MG63 (cell line): ENCODE measurements at regions not wholly inside any gene's neighbourhood (a gene's known extent, or its start where the extent isn't known, plus 50 kb on each side); places are given as distances from the start of the nearest gene placed in this dataset.

ENCODE experiments used
- DNase-seq: peaks from one replicate; pipeline ENCODE4 v3.0.0-alpha.2; 2020
- H3K27me3 ChIP-seq: fragments of 250-450 bp; sonication (Bioruptor Pico); 2 replicates; pipeline ENCODE4 v1.5.1; 2020; ENCODE audit warnings: mild to moderate bottlenecking, moderate library complexity
- H3K36me3 ChIP-seq: fragments of 250-450 bp; sonication (Bioruptor Pico); 2 replicates; pipeline ENCODE4 v1.5.1; 2020; ENCODE audit warnings: mild to moderate bottlenecking, moderate library complexity
- H3K4me3 ChIP-seq: fragments of 250-450 bp; sonication (Bioruptor Pico); 2 replicates; pipeline ENCODE4 v1.5.1; 2020; ENCODE audit warnings: mild to moderate bottlenecking, moderate library complexity
- H3K9me3 ChIP-seq: fragments of 250-450 bp; sonication (Bioruptor Pico); 2 replicates; pipeline ENCODE4 v1.5.1; 2020; ENCODE audit warnings: mild to moderate bottlenecking, moderate library complexity

- H3K27me3 ChIP-seq = no peaks in the 10 kb centered on the region
- no peaks in the 10 kb centered on the region for H3K9me3 ChIP-seq
- no peak for DNase-seq
- H3K36me3 ChIP-seq = no peaks in the 10 kb centered on the region
- no peak overlapping the region for H3K4me3 ChIP-seq
Measured at GRCh38 chr14:76551906-76552305, 176.0 kb downstream of the ESRRB start.

GRCh38 chr14:76564471-76565422 is 188.8 kb downstream of the ESRRB start:
- DNase-seq = no peak
- Histone ChIP-seq H3K9me3 (no peaks in the 10 kb centered on the region), H3K4me3 (no peak overlapping the region), H3K36me3 (no peaks in the 10 kb centered on the region), H3K27me3 (no peaks in the 10 kb centered on the region)

GRCh38 chr14:76566439-76566838 is 190.5 kb downstream of the ESRRB start:
- Histone ChIP-seq H3K36me3 (no peaks in the 10 kb centered on the region), H3K27me3 (no peaks in the 10 kb centered on the region), H3K9me3 (no peaks in the 10 kb centered on the region), H3K4me3 (no peak overlapping the region)
- no peak for DNase-seq

- no peak for DNase-seq
- Histone ChIP-seq H3K27me3 (no peaks in the 10 kb centered on the region), H3K9me3 (no peaks in the 10 kb centered on the region), H3K36me3 (no peaks in the 10 kb centered on the region), H3K4me3 (no peak overlapping the region)
Measured at GRCh38 chr14:76574416-76575095, 186.7 kb upstream of the VASH1 start.

GRCh38 chr14:76575108-76575507 is 186.2 kb upstream of the VASH1 start:
- Histone ChIP-seq H3K27me3 (no peaks in the 10 kb centered on the region), H3K4me3 (no peak overlapping the region), H3K9me3 (no peaks in the 10 kb centered on the region), H3K36me3 (no peaks in the 10 kb centered on the region)
- no peak for DNase-seq

- Histone ChIP-seq H3K9me3 (no peaks in the 10 kb centered on the region), H3K27me3 (no peaks in the 10 kb centered on the region), H3K36me3 (no peaks in the 10 kb centered on the region), H3K4me3 (no peak overlapping the region)
- DNase-seq = no peak
Measured at GRCh38 chr14:76576047-76576741, 185.1 kb upstream of the VASH1 start.

- Histone ChIP-seq H3K4me3 (no peak overlapping the region), H3K36me3 (no peaks in the 10 kb centered on the region), H3K9me3 (no peaks in the 10 kb centered on the region), H3K27me3 (no peaks in the 10 kb centered on the region)
- DNase-seq = no peak
Measured at GRCh38 chr14:76577090-76577489, 184.2 kb upstream of the VASH1 start.

- Histone ChIP-seq H3K9me3 (no peaks in the 10 kb centered on the region), H3K27me3 (no peaks in the 10 kb centered on the region), H3K4me3 (no peak overlapping the region), H3K36me3 (no peaks in the 10 kb centered on the region)
- no peak for DNase-seq
Measured at GRCh38 chr14:76577837-76578236, 183.4 kb upstream of the VASH1 start.

GRCh38 chr14:76580399-76580798 is 180.9 kb upstream of the VASH1 start:
- H3K36me3 ChIP-seq = no peaks in the 10 kb centered on the region
- no peaks in the 10 kb centered on the region for H3K9me3 ChIP-seq
- H3K27me3 ChIP-seq = no peaks in the 10 kb centered on the region
- no peak for DNase-seq
- no peak overlapping the region for H3K4me3 ChIP-seq

- DNase-seq = no peak
- Histone ChIP-seq H3K4me3 (no peak overlapping the region), H3K36me3 (no peaks in the 10 kb centered on the region), H3K27me3 (no peaks in the 10 kb centered on the region), H3K9me3 (no peaks in the 10 kb centered on the region)
Measured at GRCh38 chr14:76580967-76581366, 180.3 kb upstream of the VASH1 start.

- no peak overlapping the region for H3K4me3 ChIP-seq
- H3K36me3 ChIP-seq = no peaks in the 10 kb centered on the region
- H3K9me3 ChIP-seq = no peaks in the 10 kb centered on the region
- no peaks in the 10 kb centered on the region for H3K27me3 ChIP-seq
- DNase-seq = no peak
Measured at GRCh38 chr14:76581592-76581991, 179.7 kb upstream of the VASH1 start.

- no peak for DNase-seq
- Histone ChIP-seq H3K36me3 (no peaks in the 10 kb centered on the region), H3K4me3 (no peak overlapping the region), H3K27me3 (no peaks in the 10 kb centered on the region), H3K9me3 (no peaks in the 10 kb centered on the region)
Measured at GRCh38 chr14:76582447-76582846, 178.8 kb upstream of the VASH1 start.

- no peaks in the 10 kb centered on the region for H3K27me3 ChIP-seq
- no peaks in the 10 kb centered on the region for H3K36me3 ChIP-seq
- no peak for DNase-seq
- H3K9me3 ChIP-seq = no peaks in the 10 kb centered on the region
- no peak overlapping the region for H3K4me3 ChIP-seq
Measured at GRCh38 chr14:76583174-76583573, 178.1 kb upstream of the VASH1 start.

GRCh38 chr14:76583805-76584204 is 177.5 kb upstream of the VASH1 start:
- H3K36me3 ChIP-seq = no peaks in the 10 kb centered on the region
- no peak overlapping the region for H3K4me3 ChIP-seq
- H3K9me3 ChIP-seq = no peaks in the 10 kb centered on the region
- no peaks in the 10 kb centered on the region for H3K27me3 ChIP-seq
- no peak for DNase-seq

GRCh38 chr14:76584271-76584702 is 177.0 kb upstream of the VASH1 start:
- Histone ChIP-seq H3K4me3 (no peak overlapping the region), H3K36me3 (no peaks in the 10 kb centered on the region), H3K9me3 (no peaks in the 10 kb centered on the region), H3K27me3 (no peaks in the 10 kb centered on the region)
- no peak for DNase-seq

GRCh38 chr14:76585616-76586015 is 175.7 kb upstream of the VASH1 start:
- DNase-seq = no peak
- H3K36me3 ChIP-seq = no peaks in the 10 kb centered on the region
- H3K4me3 ChIP-seq = no peak overlapping the region
- H3K27me3 ChIP-seq = no peaks in the 10 kb centered on the region
- no peaks in the 10 kb centered on the region for H3K9me3 ChIP-seq

- H3K4me3 ChIP-seq = no peak overlapping the region
- no peaks in the 10 kb centered on the region for H3K27me3 ChIP-seq
- DNase-seq = peak; percentile 3
- no peaks in the 10 kb centered on the region for H3K36me3 ChIP-seq
- no peaks in the 10 kb centered on the region for H3K9me3 ChIP-seq
Measured at GRCh38 chr14:76589246-76589645, 172.0 kb upstream of the VASH1 start.
